B cell (primary cell): ENCODE measurements at regions not wholly inside any gene's neighbourhood (a gene's known extent, or its start where the extent isn't known, plus 50 kb on each side); places are given as distances from the start of the nearest gene placed in this dataset.

Source experiments
- ATAC-seq: fragments of 200-7000 bp; cut with Tn5 transposase; one replicate; pipeline ENCODE4 v1.10.0; 2021; ENCODE audit warnings: low read depth, mild to moderate bottlenecking, moderate number of reproducible peaks, moderate library complexity
- CTCF ChIA-PET: fragments of 350-600 bp; sonication (Branson Sonifier 250); formaldehyde crosslinking; loops from one replicate; lab custom pipeline; 2021; ENCODE audit warnings: antibody characterized with exemption, inconsistent platforms; lab: Charles Lee
- POLR2A ChIA-PET: fragments of 350-600 bp; sonication (Branson Sonifier 250); formaldehyde crosslinking; loops from one replicate; lab custom pipeline; 2021; ENCODE audit warnings: antibody characterized with exemption; lab: Charles Lee
- DNase-seq: peaks from one replicate; pipeline ENCODE4 v3.0.0; 2013
- H2AFZ ChIP-seq: 2 replicates; pipeline ENCODE4 v1.6.1; 2012; ENCODE audit warnings: mild to moderate bottlenecking, low read depth, low read length; ENCODE audit not compliant: insufficient read depth, poor library complexity, severe bottlenecking
- H3K27ac ChIP-seq, 2 donors: 1 replicate in 1 of 2; 2 replicates in 1 of 2; pipeline ENCODE4 v1.5.1; 2012 to 2013; ENCODE audit warnings: low read length in 2 of 2, mild to moderate bottlenecking in 2 of 2, moderate library complexity in 1 of 2
- H3K27me3 ChIP-seq, 4 experiments: fragments of 200-600 bp in 1 of 4; sonication (generic) in 1 of 4; replicated peaks in 1 of 4; 1 replicate in 2 of 4; 2 replicates in 2 of 4; pipeline versions ENCODE4 v1.6.1 to v1.7.0; 2013 to 2016; ENCODE audit warnings: low read length in 3 of 4, mild to moderate bottlenecking in 2 of 4, mixed read lengths in 1 of 4, moderate library complexity in 1 of 4; ENCODE audit not compliant: insufficient read depth in 4 of 4, control insufficient read depth in 3 of 4; ENCODE audit errors: control extremely low read depth in 1 of 4
- H3K36me3 ChIP-seq, 2 experiments: replicated peaks in 1 of 2; 1 replicate in 1 of 2; 2 replicates in 1 of 2; pipeline versions ENCODE4 v1.6.1 to v1.7.1; 2013; ENCODE audit warnings: low read length in 1 of 2; ENCODE audit not compliant: insufficient read depth in 2 of 2, control insufficient read depth in 1 of 2; ENCODE audit errors: control extremely low read depth in 1 of 2, extremely low read depth in 1 of 2
- H3K4me1 ChIP-seq, 2 donors: fragments of 200-600 bp in 1 of 2; sonication (generic) in 1 of 2; 1 replicate in 1 of 2; 2 replicates in 1 of 2; pipeline versions ENCODE4 v1.5.1 to v1.6.1; 2013 to 2017; ENCODE audit warnings: low read length in 2 of 2; ENCODE audit not compliant: control insufficient read depth in 2 of 2, insufficient read depth in 2 of 2
- H3K4me2 ChIP-seq: replicated peaks from 2 replicates; pipeline ENCODE3; 2012; ENCODE audit warnings: mild to moderate bottlenecking, low read depth, low read length; ENCODE audit not compliant: poor library complexity, severe bottlenecking
- H3K4me3 ChIP-seq, 5 experiments: fragments of 200-600 bp in 1 of 5; sonication (generic) in 1 of 5; 1 replicate in 3 of 5; 2 replicates in 2 of 5; pipeline versions ENCODE4 v1.5.1 to v1.7.0; 2011 to 2016; ENCODE audit warnings: low read length in 4 of 5, mild to moderate bottlenecking in 4 of 5, low read depth in 2 of 5, control low read depth in 1 of 5, moderate library complexity in 1 of 5; ENCODE audit not compliant: insufficient read depth in 1 of 5; ENCODE audit errors: control extremely low read depth in 1 of 5, extremely low read depth in 1 of 5
- H3K79me2 ChIP-seq: fragments of 200-600 bp; sonication (generic); one replicate; pipeline ENCODE4 v1.6.0; 2016; ENCODE audit warnings: low read length; ENCODE audit not compliant: control insufficient read depth, insufficient read depth
- H3K9ac ChIP-seq: fragments of 200-600 bp; sonication (generic); 2 replicates; pipeline ENCODE4 v1.6.1; 2017; ENCODE audit warnings: mild to moderate bottlenecking, low read length, moderate library complexity
- H3K9me3 ChIP-seq, 3 donors: one replicate each; pipeline versions ENCODE4 v1.6.1 to v1.7.1; 2013; ENCODE audit warnings: low read length in 2 of 3; ENCODE audit not compliant: control insufficient read depth in 2 of 3, insufficient read depth in 1 of 3; ENCODE audit errors: control extremely low read depth in 1 of 3
- H4K20me1 ChIP-seq: 2 replicates; pipeline ENCODE4 v1.6.0; 2012; ENCODE audit warnings: mild to moderate bottlenecking, low read length; ENCODE audit not compliant: insufficient read depth, control insufficient read depth, poor library complexity, severe bottlenecking
- H3K27ac Mint-ChIP-seq: one replicate; pipeline ENCODE4 v1.8.0; 2021; ENCODE audit warnings: mixed read lengths
- H3K27me3 Mint-ChIP-seq: one replicate; pipeline ENCODE4 v1.8.0; 2021; ENCODE audit warnings: mixed read lengths
- H3K4me1 Mint-ChIP-seq: one replicate; pipeline ENCODE4 v1.8.0; 2021; ENCODE audit warnings: mixed read lengths
- H3K4me3 Mint-ChIP-seq: one replicate; pipeline ENCODE4 v1.8.0; 2021; ENCODE audit warnings: mixed read lengths
- H3K9me3 Mint-ChIP-seq: one replicate; pipeline ENCODE4 v1.8.0; 2022; ENCODE audit warnings: mixed read lengths; ENCODE audit not compliant: insufficient read depth
- EZH2 ChIP-seq: IDR thresholded peaks from 2 replicates; pipeline ENCODE4 v1.6.1; 2012; ENCODE audit warnings: borderline replicate concordance, low read depth, mild to moderate bottlenecking, moderate library complexity, low read length; ENCODE audit not compliant: insufficient read depth, poor library complexity, severe bottlenecking
- WGBS: methylation state at CpG from one replicate; pipeline ENCODE4 v1.1.5; 2013; ENCODE audit warnings: missing lambda C conversion rate; ENCODE audit not compliant: insufficient coverage; 5-methylcytosine and 5-hydroxymethylcytosine counted together
- intact Hi-C: fragments of 100-400 bp; cut with micrococcal nuclease; formaldehyde crosslinking; loops from one replicate; pipeline ENCODE4 v1.10.0; 2022
- TF ChIP-seq, protein P1 (sequence below): fragments of 200-600 bp; IDR thresholded peaks from one replicate; pipeline ENCODE4 v1.8.0; 2022; ENCODE audit warnings: antibody characterized with exemption, mild to moderate bottlenecking

DNA sequence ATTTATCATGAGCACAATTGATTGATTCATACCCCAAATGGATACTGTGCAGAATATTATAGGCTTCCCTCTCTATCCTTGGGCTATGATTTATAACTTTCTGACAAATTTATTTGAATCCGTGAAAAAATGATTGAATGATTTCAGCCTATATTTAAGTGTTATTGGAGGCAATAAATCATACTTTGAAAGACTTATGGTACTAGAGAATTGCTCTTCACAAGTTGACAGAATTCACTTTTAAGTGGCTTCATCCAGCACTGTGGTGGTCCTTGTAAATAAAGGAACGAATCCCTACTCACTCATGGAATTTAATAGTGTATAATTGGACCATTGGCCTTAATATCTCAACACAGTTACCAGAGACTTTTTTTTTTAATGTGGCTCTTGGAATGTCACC is 174.8 kb upstream of the TLL1 start:
- TF ChIP-seq, protein P1, sequence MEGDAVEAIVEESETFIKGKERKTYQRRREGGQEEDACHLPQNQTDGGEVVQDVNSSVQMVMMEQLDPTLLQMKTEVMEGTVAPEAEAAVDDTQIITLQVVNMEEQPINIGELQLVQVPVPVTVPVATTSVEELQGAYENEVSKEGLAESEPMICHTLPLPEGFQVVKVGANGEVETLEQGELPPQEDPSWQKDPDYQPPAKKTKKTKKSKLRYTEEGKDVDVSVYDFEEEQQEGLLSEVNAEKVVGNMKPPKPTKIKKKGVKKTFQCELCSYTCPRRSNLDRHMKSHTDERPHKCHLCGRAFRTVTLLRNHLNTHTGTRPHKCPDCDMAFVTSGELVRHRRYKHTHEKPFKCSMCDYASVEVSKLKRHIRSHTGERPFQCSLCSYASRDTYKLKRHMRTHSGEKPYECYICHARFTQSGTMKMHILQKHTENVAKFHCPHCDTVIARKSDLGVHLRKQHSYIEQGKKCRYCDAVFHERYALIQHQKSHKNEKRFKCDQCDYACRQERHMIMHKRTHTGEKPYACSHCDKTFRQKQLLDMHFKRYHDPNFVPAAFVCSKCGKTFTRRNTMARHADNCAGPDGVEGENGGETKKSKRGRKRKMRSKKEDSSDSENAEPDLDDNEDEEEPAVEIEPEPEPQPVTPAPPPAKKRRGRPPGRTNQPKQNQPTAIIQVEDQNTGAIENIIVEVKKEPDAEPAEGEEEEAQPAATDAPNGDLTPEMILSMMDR, result no peak
- TF ChIP-seq EZH2, result no peak
- Mint-ChIP-seq H3K9me3 (no peaks in the 10 kb centered on the region), H3K4me3 (no peak overlapping the region), H3K27ac (no peak overlapping the region), H3K27me3 (no peaks in the 10 kb centered on the region), H3K4me1 (no peaks in the 10 kb centered on the region)
- no peak overlapping the region for H3K4me2 ChIP-seq
- H3K4me1 ChIP-seq, result no peaks in the 10 kb centered on the region
- ATAC-seq (no peak), DNase-seq (no peak)
- H3K9ac ChIP-seq, result no peak overlapping the region
- H3K9me3 ChIP-seq, result no peaks in the 10 kb centered on the region
- H3K79me2 ChIP-seq, result no peaks in the 10 kb centered on the region
- WGBS, result no CpG with 5 or more reads among the region's 2 CpGs
- ChIA-PET CTCF (no interaction called here), POLR2A (no interaction called here)
- no peaks in the 10 kb centered on the region for H3K36me3 ChIP-seq
- intact Hi-C loops, result no loop called here
- no peaks in the 10 kb centered on the region for H3K27me3 ChIP-seq
- H3K27ac ChIP-seq, result no peak overlapping the region
- no peaks in the 10 kb centered on the region for H4K20me1 ChIP-seq
- no peak overlapping the region for H3K4me3 ChIP-seq
- H2AFZ ChIP-seq, result no peak overlapping the region

DNA sequence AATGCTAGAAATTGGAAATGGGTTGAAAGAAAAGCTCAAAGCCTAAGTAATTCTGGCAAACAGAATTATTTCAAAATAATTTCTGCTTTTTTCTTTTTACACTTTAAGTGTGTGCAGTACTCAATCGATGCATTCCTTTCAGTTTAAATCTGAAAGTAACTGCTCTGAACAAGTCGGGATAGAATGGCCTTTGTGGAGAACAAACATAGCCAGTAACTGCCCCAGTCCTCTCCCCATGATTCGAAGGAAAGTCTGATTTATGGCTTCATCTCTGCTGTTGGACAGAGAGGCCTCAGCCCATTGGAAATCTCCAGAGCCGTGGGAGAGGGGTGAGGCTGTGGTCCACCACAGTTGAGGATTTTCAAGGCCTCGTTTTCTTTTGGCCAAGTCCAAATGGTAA is 174.0 kb upstream of the TLL1 start:
- no peak for TF ChIP-seq EZH2
- TF ChIP-seq, protein P1, result no peak
- H3K27me3 ChIP-seq, result no peaks in the 10 kb centered on the region
- no peak overlapping the region for H3K4me3 ChIP-seq
- H3K9me3 ChIP-seq, result no peaks in the 10 kb centered on the region
- ChIA-PET POLR2A (no interaction called here), CTCF (no interaction called here)
- Mint-ChIP-seq H3K4me1 (no peaks in the 10 kb centered on the region), H3K4me3 (no peak overlapping the region), H3K9me3 (no peaks in the 10 kb centered on the region), H3K27me3 (no peaks in the 10 kb centered on the region), H3K27ac (no peak overlapping the region)
- ATAC-seq (no peak), DNase-seq (no peak)
- no peak overlapping the region for H3K9ac ChIP-seq
- no peak overlapping the region for H2AFZ ChIP-seq
- H3K79me2 ChIP-seq, result no peaks in the 10 kb centered on the region
- H3K4me1 ChIP-seq, result no peaks in the 10 kb centered on the region
- intact Hi-C loops, result no loop called here
- 72% methylated on average over 4 of the region's 5 CpGs for WGBS
- no peak overlapping the region for H3K27ac ChIP-seq
- no peak overlapping the region for H3K4me2 ChIP-seq
- H4K20me1 ChIP-seq, result no peaks in the 10 kb centered on the region
- no peaks in the 10 kb centered on the region for H3K36me3 ChIP-seq
